ENCODE measurements at regions not wholly inside any gene's neighbourhood (a gene's known extent, or its start where the extent isn't known, plus 50 kb on each side); places are given as distances from the start of the nearest gene placed in this dataset.
"Not testable (repeated sequence)": the region's sequence is repeated elsewhere in the genome, so short reads cannot be mapped to it uniquely, and the experiment has no call there.

DNA sequence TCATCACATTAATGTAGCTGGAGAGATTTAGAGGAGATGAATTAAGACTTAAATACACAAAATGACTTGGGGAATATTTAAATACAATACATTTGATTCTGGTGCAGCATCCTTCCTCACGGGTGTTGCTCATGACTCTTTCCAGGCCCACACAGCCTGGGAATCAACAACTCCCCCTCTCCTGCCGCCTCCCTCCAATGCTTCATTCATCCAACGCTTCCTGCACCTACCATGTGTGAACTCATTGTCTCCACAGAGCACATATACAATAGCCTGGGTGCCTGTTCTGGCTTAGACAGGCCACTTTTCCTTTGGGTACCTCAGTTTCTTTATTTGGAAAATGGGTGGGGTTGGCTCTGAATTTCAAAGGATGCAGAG lies 476.9 kb upstream of the CADM1 start:
- Mint-ChIP-seq H3K27me3 (ENCODE audit: unreplicated experiment) (peaks cover 2% of the 10 kb centered on the region), H3K27ac (ENCODE audit: unreplicated experiment) (no peak overlapping the region), H3K4me1 (ENCODE audit: low read depth, unreplicated experiment) (peaks cover 10% of the 10 kb centered on the region), H3K36me3 (ENCODE audit: unreplicated experiment) (no peaks in the 10 kb centered on the region), H3K4me3 (ENCODE audit: unreplicated experiment) (no peak overlapping the region), H3K9me3 (ENCODE audit: unreplicated experiment) (peaks cover 2% of the 10 kb centered on the region)
- TF ChIP-seq, protein P1, sequence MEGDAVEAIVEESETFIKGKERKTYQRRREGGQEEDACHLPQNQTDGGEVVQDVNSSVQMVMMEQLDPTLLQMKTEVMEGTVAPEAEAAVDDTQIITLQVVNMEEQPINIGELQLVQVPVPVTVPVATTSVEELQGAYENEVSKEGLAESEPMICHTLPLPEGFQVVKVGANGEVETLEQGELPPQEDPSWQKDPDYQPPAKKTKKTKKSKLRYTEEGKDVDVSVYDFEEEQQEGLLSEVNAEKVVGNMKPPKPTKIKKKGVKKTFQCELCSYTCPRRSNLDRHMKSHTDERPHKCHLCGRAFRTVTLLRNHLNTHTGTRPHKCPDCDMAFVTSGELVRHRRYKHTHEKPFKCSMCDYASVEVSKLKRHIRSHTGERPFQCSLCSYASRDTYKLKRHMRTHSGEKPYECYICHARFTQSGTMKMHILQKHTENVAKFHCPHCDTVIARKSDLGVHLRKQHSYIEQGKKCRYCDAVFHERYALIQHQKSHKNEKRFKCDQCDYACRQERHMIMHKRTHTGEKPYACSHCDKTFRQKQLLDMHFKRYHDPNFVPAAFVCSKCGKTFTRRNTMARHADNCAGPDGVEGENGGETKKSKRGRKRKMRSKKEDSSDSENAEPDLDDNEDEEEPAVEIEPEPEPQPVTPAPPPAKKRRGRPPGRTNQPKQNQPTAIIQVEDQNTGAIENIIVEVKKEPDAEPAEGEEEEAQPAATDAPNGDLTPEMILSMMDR (IDR thresholded peaks at IDR 0.05; ENCODE audit: partially characterized antibody, unreplicated experiment): no peak
- DNase-seq: no peak

DNA sequence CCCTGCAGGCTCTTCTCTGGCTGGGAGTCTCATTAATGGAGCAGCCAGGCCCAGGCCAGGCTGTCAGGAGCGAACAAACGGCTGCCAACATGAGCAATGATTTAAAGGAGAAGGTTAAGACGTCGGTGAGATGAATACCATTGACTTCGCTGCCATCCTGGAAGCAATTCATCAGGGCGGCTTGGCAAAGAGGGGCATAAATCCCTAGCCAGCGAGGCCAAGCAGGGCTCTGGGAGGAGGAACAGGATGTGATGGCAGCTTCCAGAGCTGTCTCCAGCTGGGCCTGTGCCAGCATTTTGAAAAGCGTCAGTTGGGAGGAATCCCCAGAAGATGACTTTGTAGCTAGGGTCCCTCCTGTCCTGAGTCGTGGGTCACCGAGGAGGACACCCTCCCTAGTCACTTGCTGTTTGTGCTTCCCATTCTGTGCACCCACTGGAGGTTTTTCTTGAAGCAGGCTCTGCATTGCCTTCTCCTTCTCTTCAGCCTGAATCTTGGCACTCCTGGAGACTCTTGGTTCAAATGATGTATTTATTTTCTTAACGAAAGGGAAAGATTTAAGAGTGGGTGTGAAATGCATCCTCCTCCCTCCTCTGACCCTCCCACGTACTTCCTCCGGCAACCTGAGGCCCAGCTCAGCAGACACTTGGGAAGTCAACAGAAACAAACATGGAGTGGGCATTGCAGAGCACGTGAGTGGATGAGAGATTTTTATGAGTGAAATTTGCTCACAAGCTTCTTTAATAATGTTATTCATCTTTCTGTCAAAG lies 476.3 kb upstream of the CADM1 start:
- DNase-seq: no peak
- H3K27me3 Mint-ChIP-seq (ENCODE audit: unreplicated experiment): peaks cover 5% of the 10 kb centered on the region
- TF ChIP-seq, protein P1 (IDR thresholded peaks at IDR 0.05; ENCODE audit: partially characterized antibody, unreplicated experiment): no peak
- no peak overlapping the region for H3K4me3 Mint-ChIP-seq (ENCODE audit: unreplicated experiment)
- H3K36me3 Mint-ChIP-seq (ENCODE audit: unreplicated experiment): no peaks in the 10 kb centered on the region
- no peak overlapping the region for H3K27ac Mint-ChIP-seq (ENCODE audit: unreplicated experiment)
- H3K9me3 Mint-ChIP-seq (ENCODE audit: unreplicated experiment): peaks cover 4% of the 10 kb centered on the region
- H3K4me1 Mint-ChIP-seq (ENCODE audit: low read depth, unreplicated experiment): peaks cover 16% of the 10 kb centered on the region

DNA sequence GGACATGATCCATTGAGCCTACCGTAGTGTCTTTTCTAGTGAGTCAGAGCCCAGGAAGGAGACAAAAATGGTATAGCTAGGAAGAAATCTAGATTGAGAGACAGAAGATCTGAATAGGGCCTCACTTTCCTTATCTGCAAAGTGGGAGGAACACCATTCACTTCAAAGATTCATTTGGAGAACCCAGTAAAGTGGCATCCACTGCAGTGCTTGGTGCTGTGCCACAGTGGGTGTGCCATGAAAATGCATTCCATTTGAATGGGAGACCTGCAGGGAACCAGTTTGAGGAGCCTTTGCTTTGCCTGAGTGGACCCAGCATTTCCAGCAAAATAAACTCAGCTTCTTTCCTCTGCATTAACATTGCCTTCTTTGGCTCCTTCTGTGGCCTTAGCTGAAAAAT lies 470.5 kb upstream of the CADM1 start:
- H3K27ac Mint-ChIP-seq (ENCODE audit: unreplicated experiment): peak overlapping the region; percentile 95
- no peak for DNase-seq
- H3K36me3 Mint-ChIP-seq (ENCODE audit: unreplicated experiment): peaks cover 6% of the 10 kb centered on the region
- peaks cover 8% of the 10 kb centered on the region for H3K27me3 Mint-ChIP-seq (ENCODE audit: unreplicated experiment)
- TF ChIP-seq, protein P1 (IDR thresholded peaks at IDR 0.05; ENCODE audit: partially characterized antibody, unreplicated experiment): no peak
- H3K4me3 Mint-ChIP-seq (ENCODE audit: unreplicated experiment): peak overlapping the region; percentile 75
- peaks cover 4% of the 10 kb centered on the region for H3K9me3 Mint-ChIP-seq (ENCODE audit: unreplicated experiment)
- H3K4me1 Mint-ChIP-seq (ENCODE audit: low read depth, unreplicated experiment): peaks cover 15% of the 10 kb centered on the region

DNA sequence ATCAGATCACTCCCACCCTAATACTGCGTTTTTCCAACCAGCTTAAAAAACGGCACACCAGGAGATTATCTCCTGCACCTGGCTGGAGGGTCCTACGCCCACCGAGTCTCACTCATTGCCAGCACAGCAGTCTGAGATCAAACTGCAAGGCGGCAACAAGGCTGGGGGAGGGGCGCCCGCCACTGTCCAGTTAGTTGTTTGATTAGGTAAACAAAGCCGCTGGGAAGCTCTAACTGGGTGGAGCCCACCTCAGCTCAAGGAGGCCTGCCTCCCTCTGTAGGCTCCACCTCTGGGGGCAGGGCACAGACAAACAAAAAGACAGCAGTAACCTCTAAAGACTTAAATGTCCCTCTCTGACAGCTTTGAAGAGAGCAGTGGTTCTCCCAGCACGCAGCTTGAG lies 463.0 kb upstream of the CADM1 start:
- H3K4me3 Mint-ChIP-seq (ENCODE audit: unreplicated experiment); H3K27me3 Mint-ChIP-seq (ENCODE audit: unreplicated experiment); DNase-seq; H3K27ac Mint-ChIP-seq (ENCODE audit: unreplicated experiment): not testable (repeated sequence)
- peaks cover 14% of the 10 kb centered on the region for H3K9me3 Mint-ChIP-seq (ENCODE audit: unreplicated experiment)
- H3K4me1 Mint-ChIP-seq (ENCODE audit: low read depth, unreplicated experiment): peaks cover 22% of the 10 kb centered on the region
- H3K36me3 Mint-ChIP-seq (ENCODE audit: unreplicated experiment): peaks cover 15% of the 10 kb centered on the region

DNA sequence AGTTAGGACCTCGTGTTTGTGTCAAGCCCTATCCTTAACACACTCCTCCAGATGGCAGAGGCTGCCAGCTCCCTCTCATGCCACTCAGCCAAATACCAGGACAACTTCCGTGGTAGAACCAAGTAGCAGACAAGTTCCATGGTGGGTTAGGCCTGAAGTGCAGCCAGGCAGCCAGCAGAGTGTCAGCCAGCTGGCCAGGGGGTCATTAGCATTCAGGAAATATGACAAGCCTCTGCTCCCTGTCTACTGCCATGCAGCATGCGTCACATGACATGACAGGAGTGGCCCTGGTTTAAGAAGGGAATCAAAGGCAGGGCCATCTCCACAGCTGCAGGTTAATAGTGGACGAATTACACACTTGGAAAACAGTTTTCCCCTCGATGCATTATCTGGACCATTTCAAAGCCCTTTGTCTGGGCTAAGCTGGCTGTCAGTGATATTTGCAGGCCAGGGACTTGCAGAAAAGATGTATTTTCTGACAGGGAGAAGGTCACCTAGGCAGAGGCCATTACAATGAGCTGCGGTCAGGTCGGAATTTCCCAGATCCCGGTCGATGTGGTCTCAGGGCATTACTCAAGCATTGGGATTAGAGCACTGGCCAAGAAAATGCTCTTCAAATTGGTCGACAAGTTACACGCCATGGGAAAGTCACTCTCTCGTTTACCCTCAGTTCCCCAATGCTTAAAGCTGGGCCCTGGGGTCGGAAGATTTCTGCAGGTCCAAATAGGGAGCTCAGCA lies 461.7 kb upstream of the CADM1 start:
- Mint-ChIP-seq H3K36me3 (ENCODE audit: unreplicated experiment) (peaks cover 15% of the 10 kb centered on the region), H3K9me3 (ENCODE audit: unreplicated experiment) (peaks cover 14% of the 10 kb centered on the region), H3K27ac (ENCODE audit: unreplicated experiment) (peak overlapping the region; percentile 52), H3K27me3 (ENCODE audit: unreplicated experiment) (peaks cover 5% of the 10 kb centered on the region), H3K4me1 (ENCODE audit: low read depth, unreplicated experiment) (peaks cover 34% of the 10 kb centered on the region), H3K4me3 (ENCODE audit: unreplicated experiment) (no peak overlapping the region)
- TF ChIP-seq, protein P1 (IDR thresholded peaks at IDR 0.05; ENCODE audit: partially characterized antibody, unreplicated experiment): no peak
- no peak for DNase-seq
